NCI-H1436 treated with DMSO at 0.1 percent for 48 hours (cell line): ENCODE measurements at regions not wholly inside any gene's neighbourhood (a gene's known extent, or its start where the extent isn't known, plus 50 kb on each side); places are given as distances from the start of the nearest gene placed in this dataset.
"Not testable (repeated sequence)": the region's sequence is repeated elsewhere in the genome, so short reads cannot be mapped to it uniquely, and the experiment has no call there.

ENCODE experiments used
- DNase-seq: peaks from one replicate; lab custom pipeline; 2025; lab: John Stamatoyannopoulos, UW

- no peak for DNase-seq
Measured at GRCh38 chr6:81906709-81907204, 154.3 kb upstream of the TENT5A start.

DNA sequence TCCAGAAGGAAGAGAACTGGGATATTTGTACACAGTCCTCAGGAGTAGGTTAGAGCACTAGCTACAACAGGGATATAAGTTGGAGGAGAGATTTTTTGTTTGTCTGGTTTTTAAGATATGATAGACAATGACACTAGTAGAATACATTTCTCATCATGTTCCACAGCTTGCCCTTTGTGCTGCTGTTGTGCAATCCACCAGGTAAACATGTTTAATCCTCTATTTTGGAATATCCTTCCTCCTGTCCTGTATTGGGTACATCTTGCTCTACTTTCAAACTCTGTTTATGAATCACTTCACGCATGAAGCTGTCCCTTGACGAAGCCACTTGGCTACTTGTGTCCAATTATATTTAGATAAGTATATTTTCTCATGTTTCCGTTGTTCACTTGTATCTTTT is 153.6 kb upstream of the TENT5A start:
- no peak for DNase-seq

DNA sequence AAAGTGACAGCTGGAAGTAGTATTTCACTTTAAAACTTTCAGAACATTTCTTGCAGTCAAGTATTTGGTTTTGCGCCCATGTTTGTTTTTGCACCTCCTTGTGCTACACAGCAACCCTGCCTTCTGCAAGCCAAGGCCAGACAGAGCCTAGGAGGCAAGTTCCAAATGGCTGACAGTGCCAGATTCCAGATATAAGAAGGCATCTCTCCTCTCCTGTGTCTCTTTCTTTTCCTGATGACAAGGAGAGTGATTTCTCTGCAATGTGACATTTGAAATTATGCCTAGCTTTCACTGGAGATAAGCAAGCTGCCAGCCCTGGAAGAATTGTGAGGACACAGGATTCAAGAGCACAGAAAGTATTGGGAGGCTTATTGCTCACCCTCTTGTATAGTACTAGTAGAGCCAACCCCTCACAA is 149.1 kb upstream of the TENT5A start:
- no peak for DNase-seq

DNA sequence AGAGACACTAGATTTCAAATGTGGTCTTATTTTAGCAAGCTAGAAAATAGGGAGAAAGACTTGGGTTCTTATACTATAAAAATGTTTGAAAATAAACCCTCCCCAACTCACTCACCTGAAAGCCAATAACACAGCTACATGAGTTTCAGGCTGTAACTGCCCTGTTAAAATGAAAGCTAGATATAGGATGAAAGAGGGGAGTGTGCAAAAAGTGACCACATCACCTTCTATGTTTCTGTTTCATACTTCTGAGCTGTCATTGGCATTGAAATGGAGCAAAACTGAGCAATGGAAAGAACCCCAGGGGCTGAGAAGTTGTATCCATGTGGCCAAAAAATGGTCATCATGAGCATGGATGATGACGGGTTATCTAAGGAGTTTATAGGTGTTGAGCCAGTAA is 148.1 kb upstream of the TENT5A start:
- no peak for DNase-seq

- DNase-seq: no peak
Measured at GRCh38 chr6:81897793-81898192, 145.3 kb upstream of the TENT5A start.

DNA sequence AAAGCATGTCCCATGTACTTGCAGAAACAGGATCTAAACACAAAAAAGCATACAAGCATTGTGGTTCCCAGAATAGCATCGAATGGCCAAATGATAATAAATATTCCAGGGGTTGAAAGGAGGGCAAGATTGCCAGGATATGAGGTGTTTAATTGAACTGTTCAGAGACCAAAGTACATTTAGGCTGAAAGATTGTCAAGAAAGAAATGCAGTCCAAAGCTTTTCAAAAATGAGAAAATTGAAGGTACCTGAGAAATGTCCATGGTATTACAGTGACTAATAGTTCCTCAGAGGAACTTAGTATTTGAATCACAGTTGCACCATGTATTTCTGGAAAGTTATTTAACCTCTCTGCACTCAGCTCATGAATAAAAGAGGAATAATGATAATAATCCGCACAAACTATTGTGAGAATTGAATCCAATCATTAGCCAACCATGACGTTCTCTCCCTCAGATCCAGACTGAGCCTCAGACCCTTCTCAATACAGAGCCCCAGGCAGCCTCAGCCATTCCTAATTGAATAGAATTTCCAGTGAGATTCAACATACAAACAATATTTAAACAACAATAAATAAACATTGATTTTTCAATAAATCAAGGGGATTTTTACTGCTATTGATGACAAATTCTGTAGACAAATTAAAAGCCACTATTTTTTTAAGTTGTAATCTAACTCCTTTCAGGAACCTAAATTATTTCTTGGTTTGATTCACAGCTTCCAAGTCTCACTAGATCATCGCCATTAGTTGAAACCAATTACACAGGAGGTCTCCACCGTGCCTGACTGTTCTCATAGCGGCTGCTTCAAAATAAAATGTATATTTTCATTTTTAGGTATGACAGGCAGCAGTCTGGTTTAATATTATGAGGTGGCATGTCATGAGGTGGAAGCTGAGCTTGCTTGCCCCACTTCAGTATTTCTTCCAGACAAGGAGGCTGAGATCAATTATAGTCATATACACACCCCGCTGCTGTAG is 144.3 kb upstream of the TENT5A start:
- DNase-seq: no peak

- no peak for DNase-seq
Measured at GRCh38 chr6:81895511-81896185, 143.2 kb upstream of the TENT5A start.

DNA sequence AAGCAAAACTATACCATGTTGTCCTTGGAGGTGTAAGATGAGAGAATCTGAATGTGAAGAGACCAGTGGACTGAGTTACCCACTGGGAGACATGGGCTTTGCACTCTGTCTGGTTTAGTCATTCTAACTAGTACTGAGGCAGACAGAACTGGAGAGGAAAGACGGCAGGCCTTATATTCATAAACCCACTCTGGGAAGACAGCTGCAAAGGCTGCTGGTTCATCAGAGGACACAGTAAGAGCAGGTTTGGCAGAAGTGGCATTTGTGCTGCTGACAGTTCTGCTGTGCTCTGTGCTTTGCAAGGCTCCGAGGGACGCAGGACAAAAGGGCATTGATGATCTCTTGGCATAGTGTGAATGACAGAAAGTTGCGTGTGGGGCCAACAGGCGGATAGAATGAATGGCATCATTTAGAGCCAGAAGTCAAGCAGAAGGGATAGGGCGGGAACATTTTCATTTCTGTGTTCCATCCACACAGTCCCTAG is 142.3 kb upstream of the TENT5A start:
- DNase-seq: no peak

DNA sequence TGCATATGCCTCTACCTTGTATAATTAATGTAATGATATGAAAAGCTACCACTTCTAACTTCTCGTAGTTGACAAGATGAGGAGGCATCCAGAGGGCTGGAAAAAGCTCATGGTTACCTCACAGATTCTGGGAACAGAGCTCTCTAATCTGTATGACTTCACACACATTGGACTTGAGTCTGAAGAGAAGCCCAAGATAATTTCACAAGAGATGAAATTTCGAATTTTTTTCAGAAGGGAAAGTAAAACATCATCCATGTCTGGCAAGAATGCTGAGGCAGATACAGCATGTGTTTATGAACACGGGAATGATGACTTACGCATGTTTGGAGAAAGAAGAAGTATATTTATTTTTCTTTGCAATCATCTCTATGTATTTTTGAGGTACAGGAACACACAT is 141.8 kb upstream of the TENT5A start:
- DNase-seq: no peak

GRCh38 chr6:81892891-81893290 is 140.4 kb upstream of the TENT5A start:
- no peak for DNase-seq

DNA sequence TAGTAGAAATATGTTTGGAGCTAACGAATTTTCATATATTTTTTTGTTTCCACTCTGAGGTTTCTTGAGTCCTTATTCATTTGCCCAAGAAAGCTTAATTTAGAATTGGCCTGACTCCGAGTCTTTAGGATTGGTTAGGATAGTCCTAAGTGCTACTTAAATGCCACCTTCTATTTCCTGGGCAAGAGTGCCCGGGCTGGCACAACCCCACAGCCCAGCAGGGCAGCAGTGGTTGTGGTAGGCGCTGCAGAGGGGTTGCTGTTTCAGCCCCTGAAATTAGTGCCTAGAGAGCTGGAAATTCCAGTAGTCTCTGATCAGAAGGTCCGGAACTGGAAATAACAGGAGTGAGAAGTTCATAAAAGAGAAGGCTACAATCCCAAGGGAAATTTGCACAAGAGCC is 139.4 kb upstream of the TENT5A start:
- DNase-seq: no peak

GRCh38 chr6:81890846-81891245 is 138.4 kb upstream of the TENT5A start:
- DNase-seq: no peak

- no peak for DNase-seq
Measured at GRCh38 chr6:81889377-81890053, 137.0 kb upstream of the TENT5A start.

DNA sequence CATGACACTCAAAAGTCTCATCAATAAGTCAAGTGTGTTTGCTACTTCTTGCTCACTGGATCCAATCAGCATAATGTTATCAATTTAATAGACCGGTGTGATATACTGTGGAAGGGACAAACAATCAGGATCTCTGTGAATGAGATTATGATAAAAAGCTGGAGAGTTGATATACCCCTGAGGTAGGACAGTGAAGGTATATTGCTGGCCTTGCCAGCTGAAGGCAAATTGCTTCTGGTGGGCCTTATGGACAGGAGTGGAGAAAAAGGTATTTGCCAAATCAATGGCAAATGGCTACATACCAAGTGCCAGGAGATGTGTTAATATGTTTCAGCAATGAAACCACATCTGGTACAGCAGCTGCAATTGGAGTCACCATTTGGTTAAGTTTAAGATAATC is 134.4 kb upstream of the TENT5A start:
- not testable (repeated sequence) for DNase-seq

DNA sequence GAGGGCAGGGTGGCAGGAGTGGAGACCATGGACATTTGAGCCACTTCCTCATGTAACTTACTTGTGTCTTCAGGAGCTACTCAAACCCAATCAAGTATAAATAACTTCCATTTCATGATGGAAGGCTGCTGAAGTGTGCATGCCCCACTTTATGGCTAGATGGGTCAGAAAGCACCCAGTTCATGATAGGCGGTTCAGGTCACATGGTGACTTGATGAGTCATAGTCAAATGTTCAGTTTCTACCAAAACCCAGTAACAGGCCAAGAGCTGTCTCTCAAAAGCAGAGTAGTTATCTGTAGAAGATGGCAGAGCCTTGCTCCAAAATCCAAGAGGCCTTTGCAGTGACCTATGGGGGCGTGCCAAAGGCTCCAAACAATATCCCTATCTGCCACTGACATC is 133.7 kb upstream of the TENT5A start:
- no peak for DNase-seq

GRCh38 chr6:81881660-81882059 is 129.2 kb upstream of the TENT5A start:
- DNase-seq: no peak

GRCh38 chr6:81878479-81878878 is 126.0 kb upstream of the TENT5A start:
- DNase-seq: no peak

DNA sequence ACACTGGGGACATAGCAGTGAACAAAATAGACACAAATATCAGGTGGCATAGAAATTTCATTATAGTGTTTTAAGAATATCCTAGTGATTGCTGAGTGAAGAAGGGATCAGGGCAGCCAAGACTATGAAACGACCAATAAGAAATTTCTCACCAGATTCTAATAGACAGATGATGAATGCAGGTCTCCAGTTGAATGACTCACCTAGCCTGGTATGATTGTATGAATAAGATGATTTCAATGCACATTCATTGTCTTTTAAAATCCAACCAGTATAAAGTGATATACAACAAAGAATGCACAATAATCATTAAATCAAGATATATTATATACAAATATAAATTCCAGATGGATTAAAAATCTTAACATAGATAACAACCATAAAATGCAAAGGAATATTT is 124.5 kb upstream of the TENT5A start:
- DNase-seq: no peak

DNA sequence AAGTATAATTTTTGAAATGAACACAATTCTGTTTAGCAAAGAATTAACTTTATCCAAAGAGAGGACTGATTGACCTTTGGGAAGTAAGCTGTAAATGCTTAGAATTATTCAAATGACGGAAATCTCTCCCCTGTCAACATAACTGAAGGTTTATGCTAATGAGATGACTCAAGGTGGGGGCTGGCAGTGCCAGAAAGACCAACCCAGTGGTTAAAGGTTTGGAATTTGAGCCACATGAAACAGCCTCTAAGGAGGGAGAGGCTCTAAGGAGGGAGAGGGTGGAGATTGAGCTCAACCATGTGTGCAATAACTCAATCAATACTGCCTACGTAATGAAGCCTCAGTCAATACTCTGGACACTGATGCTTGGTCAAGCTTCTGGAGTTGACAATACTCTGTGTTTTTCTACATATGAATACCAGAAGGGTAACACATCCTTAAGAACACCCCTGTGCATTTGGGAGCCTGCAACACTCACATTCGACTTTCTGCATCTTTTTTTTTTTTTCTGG is 123.4 kb upstream of the TENT5A start:
- no peak for DNase-seq

DNA sequence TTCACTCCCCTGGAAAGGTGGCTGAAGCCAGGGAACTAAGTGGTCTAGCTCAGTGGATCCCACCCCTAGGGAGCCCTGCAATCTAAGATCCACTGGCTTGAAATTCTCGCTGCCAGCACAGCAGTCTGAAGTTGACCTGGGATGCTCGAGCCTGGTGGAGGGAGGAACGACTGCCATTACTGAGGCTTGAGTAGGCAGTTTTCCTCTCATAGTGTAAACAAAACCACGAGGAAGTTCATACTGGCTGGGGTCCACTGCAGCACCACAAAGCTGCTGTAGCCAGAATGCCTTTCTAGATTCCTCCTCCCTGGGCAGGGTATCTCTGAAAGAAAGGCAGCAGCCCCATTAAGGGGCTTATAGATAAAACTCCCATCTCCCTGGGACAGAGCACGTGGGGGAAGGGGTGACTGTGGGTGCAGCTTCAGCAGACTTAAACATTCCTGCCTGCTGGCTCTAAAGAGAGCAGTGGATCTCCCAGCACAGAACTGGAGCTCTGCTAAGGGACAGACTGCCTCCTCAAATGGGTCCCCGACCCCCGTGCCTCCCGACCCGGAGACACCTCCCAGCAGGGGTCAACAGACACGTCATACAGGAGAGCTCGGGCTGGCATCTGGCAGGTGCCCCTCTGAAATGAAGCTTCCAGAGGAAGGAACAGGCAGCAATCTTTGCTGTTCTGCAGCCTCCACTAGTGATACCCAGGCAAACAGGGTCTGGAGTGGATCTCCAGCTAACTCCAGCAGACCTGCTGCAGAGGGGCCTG is 117.4 kb upstream of the TENT5A start:
- DNase-seq: not testable (repeated sequence)

- no peak for DNase-seq
Measured at GRCh38 chr6:81865712-81866111, 113.2 kb upstream of the TENT5A start.
